ENCODE measurements at regions not wholly inside any gene's neighbourhood (a gene's known extent, or its start where the extent isn't known, plus 50 kb on each side); places are given as distances from the start of the nearest gene placed in this dataset.
"Not testable (repeated sequence)": the region's sequence is repeated elsewhere in the genome, so short reads cannot be mapped to it uniquely, and the experiment has no call there.

GRCh38 chr10:29811751-29812427 lies 177.1 kb upstream of the SVIL start:
- H3K4me3 ChIP-seq (replicated peaks; ENCODE audit: low read depth, low read length), result no peak overlapping the region
- peak; percentile 91 for DNase-seq (ENCODE audit: low read depth)
- TF ChIP-seq CTCF (IDR thresholded peaks at IDR 0.05; ENCODE audit: low read length, missing control alignments), result no peak

- no peak for TF ChIP-seq CTCF (IDR thresholded peaks at IDR 0.05; ENCODE audit: low read length, missing control alignments)
- H3K4me3 ChIP-seq (replicated peaks; ENCODE audit: low read depth, low read length), result no peak overlapping the region
- no peak for DNase-seq (ENCODE audit: low read depth)
Measured at GRCh38 chr10:29810816-29811215, 176.0 kb upstream of the SVIL start.

- not testable (repeated sequence) for DNase-seq (ENCODE audit: low read depth); H3K4me3 ChIP-seq (replicated peaks; ENCODE audit: low read depth, low read length)
Measured at GRCh38 chr10:29810231-29810630, 175.5 kb upstream of the SVIL start.

- H3K4me3 ChIP-seq (replicated peaks; ENCODE audit: low read depth, low read length), result no peak overlapping the region
- no peak for TF ChIP-seq CTCF (IDR thresholded peaks at IDR 0.05; ENCODE audit: low read length, missing control alignments)
- no peak for DNase-seq (ENCODE audit: low read depth)
Measured at GRCh38 chr10:29809383-29809782, 174.6 kb upstream of the SVIL start.

GRCh38 chr10:29807163-29807806 lies 172.5 kb upstream of the SVIL start:
- no peak for TF ChIP-seq CTCF (IDR thresholded peaks at IDR 0.05; ENCODE audit: low read length, missing control alignments)
- DNase-seq (ENCODE audit: low read depth), result peak; percentile 71
- no peak overlapping the region for H3K4me3 ChIP-seq (replicated peaks; ENCODE audit: low read depth, low read length)

GRCh38 chr10:29806350-29806788 lies 171.6 kb upstream of the SVIL start:
- TF ChIP-seq CTCF (IDR thresholded peaks at IDR 0.05; ENCODE audit: low read length, missing control alignments), result no peak
- no peak for DNase-seq (ENCODE audit: low read depth)
- no peak overlapping the region for H3K4me3 ChIP-seq (replicated peaks; ENCODE audit: low read depth, low read length)

GRCh38 chr10:29805134-29805723 lies 170.5 kb upstream of the SVIL start:
- TF ChIP-seq CTCF (IDR thresholded peaks at IDR 0.05; ENCODE audit: low read length, missing control alignments), result no peak
- no peak for DNase-seq (ENCODE audit: low read depth)
- no peak overlapping the region for H3K4me3 ChIP-seq (replicated peaks; ENCODE audit: low read depth, low read length)

Measured in fibroblast of pulmonary artery (primary cell).